HCT116 (cell line): ENCODE measurements at regions not wholly inside any gene's neighbourhood (a gene's known extent, or its start where the extent isn't known, plus 50 kb on each side); places are given as distances from the start of the nearest gene placed in this dataset.

Source experiments
- CTCF ChIP-seq, 3 experiments: fragments of 200-600 bp in 1 of 3; sonication (generic) in 1 of 3; IDR thresholded peaks in 2 of 3; conservative IDR thresholded peaks in 1 of 3; 2 replicates each; pipeline ENCODE4 v1.5.1; 2012 to 2017; ENCODE audit warnings: low read depth in 2 of 3, low read length in 2 of 3, antibody characterized with exemption in 1 of 3, borderline replicate concordance in 1 of 3, control low read depth in 1 of 3, mild to moderate bottlenecking in 1 of 3, mixed read lengths in 1 of 3, mixed run types in 1 of 3, moderate library complexity in 1 of 3; ENCODE audit not compliant: insufficient read depth in 1 of 3
- EZH2phosphoT487 ChIP-seq: fragments of 200-600 bp; IDR thresholded peaks from 2 replicates; pipeline ENCODE4 v1.6.1; 2018; ENCODE audit warnings: antibody characterized with exemption, borderline replicate concordance
- POLR2AphosphoS5 ChIP-seq: IDR thresholded peaks from 2 replicates; pipeline ENCODE4 v1.6.1; 2011; ENCODE audit warnings: mild to moderate bottlenecking, low read depth, low read length, moderate library complexity
- ZNF274 ChIP-seq: fragments of 200-500 bp; sonication (Bioruptor generic); IDR thresholded peaks from 2 replicates; pipeline ENCODE4 v1.6.1; 2014; ENCODE audit warnings: mild to moderate bottlenecking, low read depth, low read length, inconsistent platforms

- TF ChIP-seq ZNF274, result no peak
- TF ChIP-seq CTCF (IDR thresholded peaks at IDR 0.05 in 2 of 3, conservative IDR thresholded peaks at IDR 0.05 in 1 of 3; ENCODE audit: borderline replicate concordance in 1 of 3, insufficient read depth in 1 of 3, low read depth in 2 of 3, low read length in 2 of 3), result no peak
- no peak for TF ChIP-seq POLR2AphosphoS5
- no peak for TF ChIP-seq EZH2phosphoT487
Observed at GRCh38 chr14:29354486-29354885, 573.2 kb downstream of the PRKD1 start.
